CD4-positive, alpha-beta T cell treated with Interleukin-6 for 4 hours (primary cell): ENCODE measurements at regions not wholly inside any gene's neighbourhood (a gene's known extent, or its start where the extent isn't known, plus 50 kb on each side); places are given as distances from the start of the nearest gene placed in this dataset.
"Not testable (repeated sequence)": the region's sequence is repeated elsewhere in the genome, so short reads cannot be mapped to it uniquely, and the experiment has no call there.

Experiments used
- DNase-seq: peaks from one replicate; pipeline ENCODE4 v3.0.0-alpha.2; 2020; ENCODE audit warnings: mixed read lengths

DNA sequence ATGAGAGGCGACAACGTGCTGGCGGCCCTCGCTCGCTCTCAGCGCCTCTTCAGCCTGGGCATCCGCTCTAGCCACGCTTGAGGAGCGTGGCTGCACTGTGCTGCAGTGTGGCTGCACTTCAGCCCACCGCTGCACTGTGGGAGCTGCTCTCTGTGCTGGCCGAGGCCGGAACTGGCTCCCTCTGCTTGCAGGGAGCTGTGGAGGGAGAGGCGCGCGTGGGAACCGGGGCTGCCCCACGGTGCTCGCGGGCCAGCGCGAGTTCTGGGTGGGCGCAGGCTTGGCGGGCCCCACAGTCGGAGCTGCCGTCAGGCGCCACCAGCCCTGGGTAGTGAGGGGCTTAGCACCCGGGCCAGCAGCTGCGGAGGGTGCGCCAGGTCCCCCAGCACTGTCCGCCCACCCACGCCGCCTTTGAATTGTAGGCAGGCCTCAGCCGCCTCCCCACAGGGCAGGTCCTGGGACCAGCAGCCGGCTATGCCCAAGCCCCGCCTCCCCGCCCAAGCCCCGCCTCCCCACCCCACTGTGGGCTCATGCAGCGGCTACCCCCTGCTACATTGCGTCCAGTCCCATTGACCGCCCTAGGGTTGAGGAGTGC lies 974.2 kb downstream of the FSCB start:
- DNase-seq, result no peak

DNA sequence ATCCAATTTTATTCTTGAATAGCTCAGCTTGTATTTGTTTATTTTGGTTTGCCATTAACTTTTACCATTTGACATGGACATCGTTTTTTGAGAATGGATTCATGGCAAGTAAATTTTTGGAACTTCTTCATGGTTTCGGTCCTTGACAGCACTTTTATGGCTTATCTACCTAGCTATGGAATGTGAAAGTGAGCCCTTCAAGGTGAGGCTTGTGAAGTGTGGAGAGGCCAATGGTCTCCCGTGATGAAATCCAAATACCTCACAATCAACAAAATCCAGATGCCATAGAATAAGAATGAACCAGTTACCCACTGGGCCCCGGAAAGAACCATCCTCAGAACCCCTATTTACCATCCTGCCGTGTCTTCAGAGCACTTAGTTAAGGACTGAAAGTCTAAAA lies 978.8 kb downstream of the FSCB start:
- DNase-seq, result no peak

DNA sequence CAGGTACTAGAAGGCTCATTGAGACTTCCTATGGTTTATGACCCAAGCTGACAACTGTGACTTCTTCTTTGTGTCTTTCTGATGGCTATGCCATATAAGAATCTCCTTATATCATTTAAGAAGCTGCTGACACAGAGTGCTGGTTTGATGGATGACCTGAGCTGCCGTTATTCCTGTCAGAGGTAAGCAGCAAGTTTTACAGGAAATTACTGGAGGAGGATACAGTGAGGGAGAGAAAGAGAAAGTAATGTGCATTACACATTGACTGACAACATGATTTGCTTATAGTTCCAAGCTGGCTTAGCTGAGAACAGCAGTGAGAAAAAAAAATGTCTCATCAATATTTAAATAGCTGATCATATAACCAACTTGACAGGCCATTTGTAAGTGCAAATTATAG lies 981.4 kb downstream of the FSCB start:
- no peak for DNase-seq

DNA sequence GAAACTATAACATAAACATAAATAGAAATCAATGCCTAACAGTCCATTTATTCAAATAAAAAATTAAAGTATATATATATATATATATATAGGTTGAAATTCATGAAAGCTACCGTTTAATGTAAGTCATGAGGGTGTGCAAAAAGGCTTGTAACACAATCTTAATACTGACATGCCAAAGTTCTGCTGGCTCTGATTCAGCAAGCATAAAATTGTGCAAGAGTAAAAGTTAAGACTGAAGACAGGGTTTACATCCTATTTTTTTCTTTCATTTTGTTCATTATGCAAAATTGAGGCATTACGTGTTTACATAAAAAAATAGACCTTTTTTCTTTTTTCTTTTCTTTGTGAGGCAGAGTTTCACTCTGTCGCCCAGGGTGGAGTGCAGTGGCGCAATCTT lies 984.2 kb downstream of the FSCB start:
- no peak for DNase-seq

DNA sequence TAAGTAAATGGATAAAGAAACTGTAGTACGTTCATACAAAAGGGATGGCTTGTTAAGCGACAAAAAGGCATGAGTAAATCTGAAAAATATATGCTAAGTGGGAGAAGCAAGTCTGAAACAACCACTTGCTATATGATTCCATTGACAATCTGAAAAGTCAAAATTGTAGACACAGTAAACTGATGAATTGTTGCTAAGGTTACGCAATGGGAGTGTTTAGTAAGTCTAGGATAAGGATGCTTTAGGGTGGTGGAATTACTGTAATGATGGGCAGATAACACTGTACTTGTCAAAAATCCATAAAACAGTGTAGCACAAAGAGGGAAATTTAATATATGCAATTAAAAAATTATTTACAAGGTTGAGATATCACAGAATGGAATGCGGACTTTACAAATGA lies 984.9 kb downstream of the FSCB start:
- DNase-seq, result no peak

DNA sequence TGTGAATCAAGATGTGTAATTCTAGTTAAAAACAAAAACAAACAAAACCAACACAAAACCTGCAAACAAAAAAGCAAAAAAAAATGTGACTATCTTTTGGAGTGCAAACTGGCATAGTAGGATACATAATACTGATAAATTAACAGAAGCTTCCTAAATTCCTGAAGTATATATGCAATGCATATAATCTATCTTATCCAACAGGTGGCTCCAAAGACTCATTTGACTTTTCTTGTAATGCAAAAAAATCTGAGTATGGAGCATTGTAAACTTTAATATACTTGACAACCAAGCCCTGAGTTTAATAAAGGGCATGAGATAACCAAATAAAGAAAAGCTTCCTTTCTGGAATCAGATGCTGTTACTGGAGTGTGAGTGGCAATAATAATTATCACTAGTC lies 1003.6 kb downstream of the FSCB start:
- no peak for DNase-seq

DNA sequence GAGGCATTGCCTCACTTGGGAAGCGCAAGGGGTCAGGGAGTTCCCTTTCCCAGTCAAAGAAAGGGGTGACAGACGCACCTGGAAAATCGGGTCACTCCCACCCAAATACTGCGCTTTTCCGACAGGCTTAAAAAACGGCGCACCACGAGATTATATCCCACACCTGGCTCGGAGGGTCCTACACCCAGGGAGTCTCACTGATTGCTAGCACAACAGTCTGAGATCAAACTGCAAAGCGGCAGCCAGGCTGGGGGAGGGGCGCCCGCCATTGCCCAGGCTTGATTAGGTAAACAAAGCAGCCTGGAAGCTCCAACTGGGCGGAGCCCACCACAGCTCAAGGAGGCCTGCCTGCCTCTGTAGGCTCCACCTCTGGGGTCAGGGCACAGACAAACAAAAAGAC lies 1014.7 kb downstream of the FSCB start:
- DNase-seq, result not testable (repeated sequence)

DNA sequence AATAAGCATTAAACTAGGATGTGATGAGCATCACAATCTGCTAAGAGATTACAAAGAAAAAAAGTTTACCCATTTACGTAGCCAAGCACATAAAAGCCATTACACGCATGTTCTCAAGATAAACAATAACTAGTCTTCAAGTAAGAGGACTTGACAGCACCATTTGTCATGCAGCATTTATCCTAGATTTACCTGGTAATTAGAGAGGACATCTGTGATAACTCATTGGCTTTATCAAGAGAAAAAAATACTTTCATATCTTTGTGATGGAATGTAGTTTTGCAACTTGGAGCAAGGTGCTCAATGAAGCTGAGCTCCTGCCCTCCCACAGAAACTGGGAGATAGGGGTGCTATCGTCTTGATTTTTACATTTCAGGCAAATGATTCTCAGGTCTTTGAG lies 1023.7 kb downstream of the FSCB start:
- DNase-seq, result no peak

DNA sequence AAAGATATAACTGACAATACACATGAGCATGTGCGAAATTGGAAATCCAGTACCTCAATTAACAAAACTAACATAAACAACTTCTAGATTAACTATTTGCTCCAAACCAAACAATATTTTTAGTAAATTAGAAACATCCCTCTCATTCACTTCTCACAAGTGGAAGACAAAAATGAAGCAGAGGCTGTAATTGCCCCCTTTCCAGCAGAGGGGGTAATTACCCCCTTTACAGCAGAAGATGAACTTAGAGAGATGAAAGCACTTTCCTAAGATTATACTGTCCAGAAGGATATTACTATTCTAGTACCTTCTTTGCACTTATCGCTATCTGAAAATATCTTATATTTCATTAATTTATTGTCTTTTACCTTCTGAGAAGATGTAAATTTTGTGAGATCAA lies 1025.2 kb downstream of the FSCB start:
- DNase-seq, result no peak

DNA sequence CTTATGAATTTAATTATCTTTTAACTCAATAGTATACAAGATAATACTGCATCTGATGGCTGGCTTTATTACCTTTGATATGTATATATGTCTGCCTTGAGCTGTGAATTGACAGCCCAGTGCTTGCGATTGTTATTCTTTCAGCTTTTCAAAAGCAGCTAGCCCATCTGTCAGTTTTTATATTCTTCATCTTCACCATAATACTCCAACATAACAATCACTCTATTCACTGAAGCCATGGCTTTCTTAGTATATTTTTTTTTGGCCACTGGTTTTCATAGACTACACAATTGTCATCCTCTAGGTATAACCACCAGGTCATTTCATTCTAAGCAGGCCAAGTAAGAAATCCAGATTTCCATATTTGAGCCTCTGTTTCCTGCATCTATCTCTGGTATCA lies 1026.1 kb downstream of the FSCB start:
- DNase-seq, result no peak

DNA sequence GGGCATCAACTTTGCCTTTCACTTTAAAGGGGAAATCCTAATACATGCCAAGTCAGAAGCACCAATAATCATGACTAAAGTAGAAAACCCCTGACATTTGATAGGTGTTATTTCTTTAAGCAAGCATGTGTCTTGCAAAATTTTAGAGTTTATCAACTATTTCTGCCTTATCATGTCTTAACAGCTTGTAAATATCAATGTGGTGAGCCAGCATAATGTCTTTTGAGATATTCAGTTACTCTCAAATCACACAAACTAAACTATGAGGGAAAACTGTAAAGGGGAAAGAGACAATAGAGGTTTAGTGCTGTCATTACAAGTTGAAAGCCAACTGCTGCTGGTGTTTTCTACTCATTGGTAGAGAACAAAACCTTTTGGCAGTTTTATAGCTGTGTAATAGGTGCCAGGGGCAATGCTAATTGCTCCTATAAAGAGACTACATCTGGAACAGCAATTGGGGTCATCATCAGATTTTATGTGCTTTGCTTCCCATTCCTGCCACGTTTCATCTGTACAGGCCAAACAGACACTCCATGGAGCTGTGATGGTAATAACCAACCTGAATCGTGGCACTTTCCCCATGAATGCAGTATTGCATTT lies 1027.4 kb downstream of the FSCB start:
- no peak for DNase-seq

DNA sequence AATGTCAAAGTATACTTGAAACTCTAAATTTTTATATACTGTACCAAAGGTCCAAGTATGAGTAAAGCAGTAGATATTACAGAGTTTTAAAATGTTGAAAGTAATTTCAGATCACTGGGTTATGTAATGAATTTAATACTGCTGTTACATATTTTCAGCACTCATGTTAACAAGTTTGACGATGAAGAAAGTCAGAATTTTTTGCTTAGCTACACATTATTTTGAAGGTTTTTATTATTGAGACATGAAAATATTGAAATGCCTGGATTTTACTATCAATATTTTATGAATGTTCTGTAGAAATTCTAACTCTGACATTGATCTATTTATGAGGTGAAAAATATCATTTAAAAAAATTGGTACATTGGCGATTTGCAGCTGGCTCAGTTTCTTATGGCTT lies 1030.3 kb downstream of the FSCB start:
- DNase-seq, result no peak

DNA sequence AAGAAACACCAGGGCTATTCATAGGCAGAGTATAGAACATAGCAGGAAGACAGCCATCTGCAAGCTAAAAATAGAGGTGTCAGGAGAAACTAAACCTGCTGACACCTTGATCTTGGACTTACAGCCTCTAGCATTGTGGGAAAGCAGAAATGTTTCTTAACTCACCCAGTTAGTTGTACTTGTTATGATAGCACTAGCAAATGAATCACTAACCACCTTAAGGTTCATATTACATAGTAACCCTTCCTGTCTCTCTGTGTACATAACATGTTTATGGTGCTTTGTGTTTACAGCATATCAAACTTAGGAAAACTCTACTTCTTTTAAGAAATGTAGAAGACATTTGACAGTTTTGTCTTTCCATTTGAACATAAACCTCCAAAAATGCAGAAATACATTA lies 1031.3 kb downstream of the FSCB start:
- no peak for DNase-seq

DNA sequence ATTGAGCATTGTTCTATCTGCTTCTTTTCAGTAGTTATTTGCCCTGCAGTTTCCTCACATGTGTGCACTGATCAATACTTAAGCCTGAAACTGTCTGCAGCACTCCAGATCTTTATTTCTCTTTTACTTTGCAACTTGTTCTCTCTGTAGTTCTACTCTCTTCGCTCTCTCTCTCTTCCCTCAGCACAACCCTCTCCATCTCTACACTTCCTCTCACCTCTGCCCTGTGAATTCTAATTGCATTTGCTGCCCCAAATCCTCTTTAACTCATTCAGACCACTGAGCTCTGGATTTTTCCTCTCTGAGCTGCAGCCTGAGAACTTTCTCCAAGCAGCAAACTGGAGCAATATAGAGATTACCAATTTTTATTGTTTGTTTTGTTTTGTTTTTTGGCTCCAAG lies 1035.5 kb downstream of the FSCB start:
- DNase-seq, result no peak

DNA sequence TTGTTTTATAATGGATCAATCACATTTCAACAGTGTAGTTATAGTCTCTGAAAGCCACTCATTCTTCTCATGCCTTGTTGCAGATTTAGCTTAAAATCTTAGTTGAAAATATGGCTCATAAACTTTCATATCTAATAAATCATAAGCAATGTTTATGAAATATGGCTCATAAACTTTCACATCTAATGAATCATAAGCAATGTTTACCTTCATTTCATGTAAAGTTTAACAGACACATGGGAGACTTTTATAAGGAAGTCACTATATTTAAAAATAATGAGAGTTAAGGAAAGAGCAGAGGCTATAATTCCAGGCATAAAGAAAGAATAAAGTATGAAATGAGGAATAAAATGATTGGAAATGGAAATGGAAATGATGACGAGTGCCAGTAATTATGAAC lies 1042.1 kb downstream of the FSCB start:
- DNase-seq, result no peak

DNA sequence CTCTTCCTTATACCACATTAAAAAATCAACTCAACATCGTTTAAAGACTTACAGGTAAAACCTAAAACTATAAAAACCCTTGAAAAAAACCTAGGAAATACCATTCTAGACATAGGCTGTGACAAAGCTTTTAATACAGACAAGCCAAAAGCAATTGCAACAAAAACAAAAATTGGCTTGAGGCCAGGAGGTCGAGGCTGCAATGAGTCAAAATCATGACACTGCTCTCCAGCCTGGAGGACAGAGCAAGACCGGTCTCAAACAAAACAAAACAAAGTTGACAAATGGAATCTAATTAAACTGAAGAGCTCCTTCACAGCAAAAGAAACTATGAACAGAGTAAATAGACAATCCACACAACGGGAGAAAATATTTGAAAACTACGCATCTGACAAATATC lies 1057.8 kb downstream of the FSCB start:
- DNase-seq, result no peak

DNA sequence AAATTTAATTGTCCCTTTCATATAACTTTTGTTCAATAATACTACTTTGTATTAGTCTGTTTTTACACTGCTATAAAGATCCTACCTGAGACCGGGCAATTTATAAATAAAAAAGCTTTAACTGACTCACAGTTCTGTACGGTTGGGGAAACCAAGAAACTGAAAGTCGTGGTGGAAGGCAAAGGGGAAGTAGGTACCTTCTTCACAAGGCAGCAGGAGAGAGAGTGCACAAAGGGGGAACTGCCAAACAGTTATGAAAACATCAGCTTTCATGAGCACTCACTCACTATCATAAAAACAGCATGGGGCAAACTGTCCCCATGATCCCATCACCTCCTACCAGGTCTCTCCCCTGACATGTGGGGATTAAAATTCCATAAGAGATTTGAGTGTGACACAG lies 1069.0 kb downstream of the FSCB start:
- DNase-seq, result no peak

DNA sequence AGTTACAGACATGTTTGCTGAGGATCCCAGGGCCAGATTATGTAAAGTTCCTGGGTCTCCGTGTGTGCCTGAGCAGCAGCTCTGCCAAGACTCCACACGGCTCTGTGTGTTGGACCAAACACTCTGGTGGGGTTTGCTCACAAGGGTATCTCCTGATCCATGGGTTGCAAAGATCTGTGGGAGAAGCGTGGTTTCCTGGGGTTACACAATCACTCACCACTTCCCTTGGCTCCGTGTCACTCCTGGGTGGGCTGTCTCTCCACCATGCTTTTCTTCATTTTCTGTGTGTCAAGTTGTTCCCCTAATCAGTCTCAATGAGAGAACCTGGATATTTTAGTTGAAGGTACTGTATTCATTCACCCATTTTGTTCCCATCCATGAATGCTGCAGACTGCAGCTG lies 1088.8 kb downstream of the FSCB start:
- no peak for DNase-seq

DNA sequence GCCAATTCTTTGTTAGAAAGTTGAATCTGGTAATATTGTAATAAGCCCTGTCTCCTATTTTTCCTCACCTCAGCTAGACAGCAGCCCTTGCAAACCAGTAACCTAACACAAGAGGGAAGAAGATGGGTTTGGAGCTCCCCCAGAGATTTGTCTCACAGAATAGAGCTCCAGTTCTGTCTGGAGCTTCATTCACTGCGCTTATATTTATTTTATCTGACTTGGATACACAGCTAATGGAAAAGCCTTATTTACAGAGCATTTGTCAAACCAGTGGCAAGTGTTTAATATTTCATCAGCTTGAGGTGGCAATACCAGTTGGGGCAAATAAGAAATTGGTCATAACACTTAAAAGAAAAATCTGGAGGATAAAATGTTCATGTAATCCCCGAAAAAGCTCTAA lies 1094.0 kb downstream of the FSCB start:
- DNase-seq, result no peak

DNA sequence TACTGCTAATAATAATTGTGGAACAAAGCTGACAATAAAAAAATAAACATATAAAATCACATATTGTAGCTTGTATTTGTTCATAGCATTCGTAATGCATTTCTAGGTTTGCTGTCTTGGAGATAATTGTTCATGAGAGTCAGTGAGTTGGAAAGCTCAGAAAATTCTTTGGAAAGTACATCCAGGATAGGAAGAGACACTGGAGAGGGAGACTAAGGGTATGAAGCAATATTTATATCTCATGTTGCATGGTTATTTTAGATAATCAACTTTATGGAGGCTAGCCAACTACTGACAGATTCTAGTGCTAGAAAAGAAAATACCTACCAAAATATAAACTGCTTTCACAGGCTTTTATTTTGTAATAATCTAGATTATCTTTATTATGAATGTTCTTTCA lies 1095.2 kb downstream of the FSCB start:
- no peak for DNase-seq

DNA sequence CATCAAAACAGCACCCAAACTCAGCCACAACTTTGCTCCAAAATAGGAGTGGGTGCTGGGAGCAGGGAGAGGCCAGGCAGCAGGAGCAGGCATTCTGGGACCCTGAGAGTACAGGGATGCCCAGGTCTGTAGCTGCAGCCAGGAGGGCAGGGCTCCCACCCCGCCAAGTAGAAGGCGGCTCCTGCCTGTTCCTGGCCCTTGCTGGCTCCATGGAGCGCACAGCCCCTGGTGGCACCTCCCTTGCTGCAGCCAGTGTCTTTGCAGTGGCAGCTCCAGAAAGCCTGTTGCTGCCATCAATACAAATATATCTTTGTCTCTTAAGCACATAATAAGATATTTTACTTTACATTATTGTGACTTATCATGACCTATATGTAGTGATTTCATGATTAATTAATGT lies 1096.5 kb downstream of the FSCB start:
- no peak for DNase-seq

DNA sequence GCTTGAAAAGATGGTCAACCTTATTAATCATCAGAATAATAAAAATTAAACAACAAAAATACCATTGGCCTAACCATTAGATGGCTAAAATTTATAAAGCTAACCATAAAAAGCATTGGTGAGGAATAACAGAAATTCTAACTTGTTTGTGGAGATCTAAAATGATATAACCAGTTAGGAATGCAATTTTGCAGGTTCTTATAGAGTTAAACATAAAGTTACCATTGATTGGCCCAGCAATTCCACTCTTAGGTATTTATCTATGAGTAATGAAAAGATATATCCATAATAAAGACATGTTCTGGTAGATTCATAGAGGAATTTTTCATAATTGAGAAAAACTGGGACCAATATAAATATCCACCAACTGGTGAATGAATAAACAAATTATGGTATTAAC lies 1098.6 kb downstream of the FSCB start:
- no peak for DNase-seq

DNA sequence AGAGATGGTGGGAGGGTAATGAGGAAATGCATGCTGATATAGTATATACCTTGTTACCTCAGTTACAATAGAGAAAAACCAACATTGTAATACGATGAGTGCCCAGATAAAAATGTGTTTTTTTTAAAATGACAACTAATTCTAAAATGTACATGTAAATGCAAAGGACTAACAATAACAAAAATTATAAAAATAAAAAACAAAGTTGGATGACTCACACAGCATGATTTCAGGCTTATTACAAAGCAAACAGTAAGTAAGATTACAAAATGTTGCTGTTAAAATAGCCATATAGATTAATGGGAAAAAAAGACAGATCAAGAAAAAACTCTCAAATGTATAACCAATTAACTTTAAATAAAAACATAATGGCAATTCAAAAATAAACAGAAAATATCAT lies 1099.4 kb downstream of the FSCB start:
- DNase-seq, result no peak

DNA sequence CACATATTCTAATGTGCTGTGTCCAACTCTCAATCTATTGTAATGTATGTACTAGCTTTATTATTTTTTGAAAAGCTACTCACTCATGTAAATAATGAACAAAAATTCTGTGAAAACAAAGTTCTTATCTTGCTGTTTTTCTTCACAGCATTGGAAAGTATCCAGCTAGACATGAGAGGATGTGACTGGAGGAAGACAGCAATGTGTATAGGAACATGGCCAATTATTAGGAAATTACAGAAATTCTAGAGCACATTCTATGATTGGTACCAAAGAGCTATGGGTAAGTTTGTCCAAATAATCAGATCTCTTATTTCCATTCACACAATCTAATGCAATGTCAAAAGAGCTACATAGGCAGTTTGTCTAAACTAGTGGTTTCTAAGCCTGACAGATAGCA lies 1100.2 kb downstream of the FSCB start:
- DNase-seq, result no peak

DNA sequence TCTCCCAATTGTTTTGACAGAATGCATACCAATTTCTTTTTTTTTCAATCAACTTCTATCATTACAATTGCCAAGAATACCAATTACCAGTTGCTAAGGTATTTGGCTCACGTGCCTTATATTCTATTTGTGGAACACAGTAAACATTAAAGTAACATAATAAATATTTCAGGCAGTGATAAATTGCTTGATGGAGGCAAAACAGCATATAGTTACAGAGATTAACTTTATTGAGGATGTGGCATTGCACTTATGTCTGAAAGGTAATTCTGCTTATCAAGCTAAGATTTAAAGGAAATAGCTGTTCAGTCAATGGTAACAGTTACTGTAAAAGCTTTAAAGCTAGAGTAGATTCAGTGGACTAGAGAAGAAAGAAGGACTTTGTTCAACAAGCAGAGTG lies 1107.8 kb downstream of the FSCB start:
- no peak for DNase-seq

DNA sequence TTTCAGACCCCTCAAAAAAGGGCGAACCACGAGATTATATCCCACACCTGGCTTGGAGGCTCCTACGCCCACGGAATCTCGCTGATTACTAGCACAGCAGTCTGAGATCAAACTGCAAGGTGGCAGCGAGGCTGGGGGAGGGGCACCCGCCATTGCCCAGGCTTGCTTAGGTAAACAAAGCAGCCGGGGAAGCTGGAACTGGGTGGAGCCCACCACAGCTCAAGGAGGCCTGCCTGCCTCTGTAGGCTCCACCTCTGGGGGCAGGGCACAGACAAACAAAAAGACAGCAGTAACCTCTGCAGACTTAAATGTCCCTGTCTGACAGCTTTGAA lies 1136.6 kb downstream of the FSCB start:
- DNase-seq, result not testable (repeated sequence)
